AG09309 (cell line): ENCODE measurements at regions not wholly inside any gene's neighbourhood (a gene's known extent, or its start where the extent isn't known, plus 50 kb on each side); places are given as distances from the start of the nearest gene placed in this dataset.

Experiments
- DNase-seq: peaks from one replicate; pipeline ENCODE4 v3.0.0-alpha.2; 2010; ENCODE audit warnings: low read depth
- H3K4me3 ChIP-seq: 2 replicates; pipeline ENCODE4 v1.5.1; 2011; ENCODE audit warnings: mild to moderate bottlenecking, low read depth, low read length, moderate library complexity; ENCODE audit not compliant: control insufficient read depth
- CTCF ChIP-seq: IDR thresholded peaks from 2 replicates; pipeline ENCODE4 v1.5.1; 2011; ENCODE audit warnings: mild to moderate bottlenecking, low read depth, low read length, inconsistent platforms; ENCODE audit not compliant: insufficient read depth, control insufficient read depth; ENCODE audit errors: missing control alignments

- no peak for TF ChIP-seq CTCF
- no peak overlapping the region for H3K4me3 ChIP-seq
- no peak for DNase-seq
These were observed 653.0 kb upstream of the BOD1L1 start for GRCh38 chr4:14280567-14280966.

- DNase-seq, result no peak
- no peak overlapping the region for H3K4me3 ChIP-seq
- TF ChIP-seq CTCF, result no peak
These were observed 657.1 kb upstream of the BOD1L1 start for GRCh38 chr4:14284578-14284977.

- TF ChIP-seq CTCF, result no peak
- H3K4me3 ChIP-seq, result no peak overlapping the region
- no peak for DNase-seq
These were observed 662.2 kb upstream of the BOD1L1 start for GRCh38 chr4:14289708-14290107.

GRCh38 chr4:14293582-14293981, 666.1 kb upstream of the BOD1L1 start:
- no peak overlapping the region for H3K4me3 ChIP-seq
- TF ChIP-seq CTCF, result no peak
- no peak for DNase-seq

- TF ChIP-seq CTCF, result no peak
- DNase-seq, result no peak
- no peak overlapping the region for H3K4me3 ChIP-seq
These were observed 667.1 kb upstream of the BOD1L1 start for GRCh38 chr4:14294611-14295010.

GRCh38 chr4:14299166-14299565, 671.6 kb upstream of the BOD1L1 start:
- DNase-seq, result no peak
- H3K4me3 ChIP-seq, result no peak overlapping the region
- no peak for TF ChIP-seq CTCF

- no peak overlapping the region for H3K4me3 ChIP-seq
- no peak for TF ChIP-seq CTCF
- no peak for DNase-seq
These were observed 674.5 kb upstream of the BOD1L1 start for GRCh38 chr4:14302021-14302420.
